Stomach (tissue), 4 donors: ENCODE measurements at regions not wholly inside any gene's neighbourhood (a gene's known extent, or its start where the extent isn't known, plus 50 kb on each side); places are given as distances from the start of the nearest gene placed in this dataset.

Source experiments
- CTCF ChIP-seq, 7 experiments: fragments of 450-650 bp in 4 of 7; fragments of 200-600 bp in 3 of 7; sonication (generic) in 3 of 7; IDR thresholded peaks; one replicate each; pipeline ENCODE4 v1.5.1; 2016 to 2019; ENCODE audit warnings: antibody characterized with exemption in 7 of 7, control low read depth in 2 of 7, mild to moderate bottlenecking in 1 of 7
- POLR2A ChIP-seq, 4 donors: fragments of 450-650 bp; IDR thresholded peaks; one replicate each; pipeline ENCODE4 v1.6.1; 2016; ENCODE audit warnings: antibody characterized with exemption in 4 of 4, control low read depth in 2 of 4, mild to moderate bottlenecking in 1 of 4, moderate library complexity in 1 of 4

- TF ChIP-seq POLR2A (IDR thresholded peaks at IDR 0.05) (no peak), CTCF (IDR thresholded peaks at IDR 0.05) (no peak)
These were observed 276.0 kb downstream of the MAP2K6 start for GRCh38 chr17:69690531-69690930.
